Fibroblast of pulmonary artery (primary cell): ENCODE measurements at regions not wholly inside any gene's neighbourhood (a gene's known extent, or its start where the extent isn't known, plus 50 kb on each side); places are given as distances from the start of the nearest gene placed in this dataset.

Experiments
- DNase-seq: peaks from one replicate; pipeline ENCODE4 v3.0.0-alpha.2; 2010; ENCODE audit warnings: low read depth
- H3K4me3 ChIP-seq: replicated peaks from 2 replicates; pipeline ENCODE4 v1.5.1; 2011; ENCODE audit warnings: low read depth, mild to moderate bottlenecking, control low read depth, low read length, moderate library complexity
- CTCF ChIP-seq: IDR thresholded peaks from 2 replicates; pipeline ENCODE4 v1.5.1; 2011; ENCODE audit warnings: mild to moderate bottlenecking, control low read depth, low read length, inconsistent platforms; ENCODE audit errors: missing control alignments

GRCh38 chr9:18015116-18015515, 436.2 kb downstream of the SH3GL2 start:
- no peak overlapping the region for H3K4me3 ChIP-seq
- no peak for DNase-seq
- TF ChIP-seq CTCF: no peak

GRCh38 chr9:18017136-18017535, 438.3 kb downstream of the SH3GL2 start:
- DNase-seq: no peak
- H3K4me3 ChIP-seq: no peak overlapping the region
- TF ChIP-seq CTCF: no peak

- no peak overlapping the region for H3K4me3 ChIP-seq
- DNase-seq: no peak
- no peak for TF ChIP-seq CTCF
Observed at GRCh38 chr9:18018221-18018620, 439.4 kb downstream of the SH3GL2 start.

- TF ChIP-seq CTCF: no peak
- H3K4me3 ChIP-seq: no peak overlapping the region
- no peak for DNase-seq
Observed at GRCh38 chr9:18018661-18019060, 439.8 kb downstream of the SH3GL2 start.

- no peak for TF ChIP-seq CTCF
- DNase-seq: no peak
- no peak overlapping the region for H3K4me3 ChIP-seq
Observed at GRCh38 chr9:18020121-18020745, 441.4 kb downstream of the SH3GL2 start.

- no peak overlapping the region for H3K4me3 ChIP-seq
- DNase-seq: no peak
- no peak for TF ChIP-seq CTCF
Observed at GRCh38 chr9:18022642-18023041, 443.8 kb downstream of the SH3GL2 start.

GRCh38 chr9:18023332-18023731, 444.5 kb downstream of the SH3GL2 start:
- DNase-seq: peak; percentile 15
- no peak overlapping the region for H3K4me3 ChIP-seq
- TF ChIP-seq CTCF: no peak
